OCI-LY7 (cell line): ENCODE measurements at regions not wholly inside any gene's neighbourhood (a gene's known extent, or its start where the extent isn't known, plus 50 kb on each side); places are given as distances from the start of the nearest gene placed in this dataset.

ENCODE experiments used
- EZH2phosphoT487 ChIP-seq: fragments of 200-600 bp; sonication (generic); IDR thresholded peaks from 2 replicates; pipeline ENCODE4 v1.6.1; 2018; ENCODE audit warnings: low read depth, borderline replicate concordance, mild to moderate bottlenecking, mixed run types, antibody characterized with exemption, low read length, moderate library complexity, mixed read lengths
- TF ChIP-seq, protein P1 (sequence below): fragments of 200-600 bp; sonication (generic); conservative IDR thresholded peaks from 2 replicates; pipeline ENCODE4 v1.5.1; 2014; ENCODE audit warnings: mild to moderate bottlenecking, antibody characterized with exemption, low read length, moderate library complexity, mixed read lengths

DNA sequence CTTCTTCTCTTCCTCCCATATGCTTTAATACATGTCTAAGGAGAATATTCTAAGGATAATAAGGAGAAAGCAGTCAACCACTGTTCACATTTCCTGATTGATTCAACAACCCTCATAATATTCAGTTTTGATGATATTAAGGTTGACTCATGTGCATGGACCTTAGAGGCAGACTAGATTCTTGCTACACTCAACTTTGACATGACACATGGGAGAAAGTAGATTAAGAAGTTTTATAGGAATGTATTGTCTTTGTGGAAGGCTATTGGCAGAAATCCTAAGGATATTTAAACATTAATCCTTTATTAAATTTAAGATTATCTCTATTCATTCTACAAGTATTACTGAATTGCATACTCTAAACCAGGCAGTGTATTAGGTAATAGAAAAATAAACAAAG is 309.1 kb upstream of the CYRIA start:
- TF ChIP-seq, protein P1, sequence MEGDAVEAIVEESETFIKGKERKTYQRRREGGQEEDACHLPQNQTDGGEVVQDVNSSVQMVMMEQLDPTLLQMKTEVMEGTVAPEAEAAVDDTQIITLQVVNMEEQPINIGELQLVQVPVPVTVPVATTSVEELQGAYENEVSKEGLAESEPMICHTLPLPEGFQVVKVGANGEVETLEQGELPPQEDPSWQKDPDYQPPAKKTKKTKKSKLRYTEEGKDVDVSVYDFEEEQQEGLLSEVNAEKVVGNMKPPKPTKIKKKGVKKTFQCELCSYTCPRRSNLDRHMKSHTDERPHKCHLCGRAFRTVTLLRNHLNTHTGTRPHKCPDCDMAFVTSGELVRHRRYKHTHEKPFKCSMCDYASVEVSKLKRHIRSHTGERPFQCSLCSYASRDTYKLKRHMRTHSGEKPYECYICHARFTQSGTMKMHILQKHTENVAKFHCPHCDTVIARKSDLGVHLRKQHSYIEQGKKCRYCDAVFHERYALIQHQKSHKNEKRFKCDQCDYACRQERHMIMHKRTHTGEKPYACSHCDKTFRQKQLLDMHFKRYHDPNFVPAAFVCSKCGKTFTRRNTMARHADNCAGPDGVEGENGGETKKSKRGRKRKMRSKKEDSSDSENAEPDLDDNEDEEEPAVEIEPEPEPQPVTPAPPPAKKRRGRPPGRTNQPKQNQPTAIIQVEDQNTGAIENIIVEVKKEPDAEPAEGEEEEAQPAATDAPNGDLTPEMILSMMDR, result no peak
- TF ChIP-seq EZH2phosphoT487, result no peak
